Ascending aorta (tissue), 2 donors: ENCODE measurements at regions not wholly inside any gene's neighbourhood (a gene's known extent, or its start where the extent isn't known, plus 50 kb on each side); places are given as distances from the start of the nearest gene placed in this dataset.
A peak's percentile ranks its signal among the peaks of the same experiment; 100 is the strongest.

Experiments
- DNase-seq, 2 donors: peaks; one replicate each; pipeline ENCODE4 v3.0.0-alpha.2; 2019; ENCODE audit warnings: low spot score in 2 of 2
- H3K27ac ChIP-seq, 2 donors: fragments of 200-600 bp; sonication (generic); one replicate each; pipeline ENCODE4 v1.5.1; 2016 to 2017; ENCODE audit warnings: mild to moderate bottlenecking in 1 of 2
- H3K27me3 ChIP-seq: fragments of 200-600 bp; sonication (generic); one replicate; pipeline ENCODE4 v1.5.1; 2017
- H3K36me3 ChIP-seq, 2 donors: fragments of 200-600 bp; sonication (generic); one replicate each; pipeline ENCODE4 v1.5.1; 2016
- H3K4me1 ChIP-seq, 2 donors: fragments of 200-600 bp; sonication (generic); one replicate each; pipeline ENCODE4 v1.5.1; 2016 to 2017; ENCODE audit warnings: mild to moderate bottlenecking in 1 of 2
- H3K4me3 ChIP-seq, 2 donors: fragments of 200-600 bp; sonication (generic); one replicate each; pipeline ENCODE4 v1.5.1; 2016 to 2017; ENCODE audit warnings: mild to moderate bottlenecking in 1 of 2
- H3K9me3 ChIP-seq, 2 donors: fragments of 200-600 bp; sonication (generic); one replicate each; pipeline ENCODE4 v1.5.1; 2016
- intact Hi-C: fragments of 100-400 bp; cut with DNase I; formaldehyde crosslinking; loops from one replicate; pipeline ENCODE4 v1.15.1; 2023
- TF ChIP-seq, protein P1 (sequence below), 3 experiments: fragments of 200-600 bp in 2 of 3; fragments of 450-650 bp in 1 of 3; sonication (generic) in 2 of 3; IDR thresholded peaks; one replicate each; pipeline ENCODE4 v1.5.1; 2016 to 2019; ENCODE audit warnings: antibody characterized with exemption in 3 of 3, mild to moderate bottlenecking in 1 of 3, moderate library complexity in 1 of 3

DNA sequence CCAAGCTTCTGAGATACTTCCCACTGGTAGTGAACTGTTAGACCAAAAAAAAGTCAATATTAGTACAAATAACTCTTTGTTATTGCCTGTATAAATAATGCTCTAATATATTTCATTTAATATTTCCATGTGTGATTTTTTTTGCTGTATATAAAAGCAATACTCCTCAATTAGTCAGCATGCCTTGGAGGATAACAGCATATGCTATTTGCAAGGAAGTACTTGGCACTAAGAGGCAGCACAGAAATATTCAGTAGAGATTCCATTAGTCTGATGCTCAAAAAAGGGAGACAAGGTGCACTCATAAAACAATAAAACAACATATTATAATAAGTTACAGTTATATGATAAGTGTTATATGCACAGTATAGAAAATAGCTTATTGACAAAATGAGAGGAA, 296.6 kb upstream of the MPDZ start:
- H3K36me3 ChIP-seq, result no peaks in the 10 kb centered on the region
- TF ChIP-seq, protein P1, sequence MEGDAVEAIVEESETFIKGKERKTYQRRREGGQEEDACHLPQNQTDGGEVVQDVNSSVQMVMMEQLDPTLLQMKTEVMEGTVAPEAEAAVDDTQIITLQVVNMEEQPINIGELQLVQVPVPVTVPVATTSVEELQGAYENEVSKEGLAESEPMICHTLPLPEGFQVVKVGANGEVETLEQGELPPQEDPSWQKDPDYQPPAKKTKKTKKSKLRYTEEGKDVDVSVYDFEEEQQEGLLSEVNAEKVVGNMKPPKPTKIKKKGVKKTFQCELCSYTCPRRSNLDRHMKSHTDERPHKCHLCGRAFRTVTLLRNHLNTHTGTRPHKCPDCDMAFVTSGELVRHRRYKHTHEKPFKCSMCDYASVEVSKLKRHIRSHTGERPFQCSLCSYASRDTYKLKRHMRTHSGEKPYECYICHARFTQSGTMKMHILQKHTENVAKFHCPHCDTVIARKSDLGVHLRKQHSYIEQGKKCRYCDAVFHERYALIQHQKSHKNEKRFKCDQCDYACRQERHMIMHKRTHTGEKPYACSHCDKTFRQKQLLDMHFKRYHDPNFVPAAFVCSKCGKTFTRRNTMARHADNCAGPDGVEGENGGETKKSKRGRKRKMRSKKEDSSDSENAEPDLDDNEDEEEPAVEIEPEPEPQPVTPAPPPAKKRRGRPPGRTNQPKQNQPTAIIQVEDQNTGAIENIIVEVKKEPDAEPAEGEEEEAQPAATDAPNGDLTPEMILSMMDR (IDR thresholded peaks at IDR 0.05), result no peak
- intact Hi-C loops, result no loop called here

GRCh38 chr9:13575558-13575957, 296.1 kb upstream of the MPDZ start:
- DNase-seq, result no peak
- H3K27ac ChIP-seq, result no peak overlapping the region
- H3K4me1 ChIP-seq, result peaks cover 2 to 3% of the 10 kb centered on the region in 2 donors
- no peak overlapping the region for H3K4me3 ChIP-seq
- H3K9me3 ChIP-seq, result no peaks in the 10 kb centered on the region
- intact Hi-C loops, result no loop called here
- H3K27me3 ChIP-seq, result no peaks in the 10 kb centered on the region
- H3K36me3 ChIP-seq, result no peaks in the 10 kb centered on the region
- TF ChIP-seq, protein P1 (IDR thresholded peaks at IDR 0.05), result no peak

More for the DNA sequence above, 296.6 kb upstream of the MPDZ start:
- no peak for DNase-seq
- no peaks in the 10 kb centered on the region for H3K27me3 ChIP-seq
- no peaks in the 10 kb centered on the region for H3K4me1 ChIP-seq
- no peak overlapping the region for H3K4me3 ChIP-seq
- no peaks in the 10 kb centered on the region for H3K9me3 ChIP-seq
- H3K27ac ChIP-seq, result no peak overlapping the region

GRCh38 chr9:13570068-13570974, 290.8 kb upstream of the MPDZ start:
- H3K9me3 ChIP-seq, result no peaks in the 10 kb centered on the region
- no peaks in the 10 kb centered on the region for H3K27me3 ChIP-seq
- intact Hi-C loops, result loop anchor here (2.0 to 5.0 kb wide), 3 partner anchors 86 to 782 kb away; no protein-coding TSS in a partner anchor
- no peaks in the 10 kb centered on the region for H3K36me3 ChIP-seq
- peak overlapping the region; percentile 91 for H3K27ac ChIP-seq
- TF ChIP-seq, protein P1 (IDR thresholded peaks at IDR 0.05), result no peak
- peaks cover 11 to 19% of the 10 kb centered on the region in 2 donors for H3K4me1 ChIP-seq
- H3K4me3 ChIP-seq, result no peak overlapping the region
- no peak for DNase-seq

GRCh38 chr9:13569602-13570067, 290.1 kb upstream of the MPDZ start:
- no peaks in the 10 kb centered on the region for H3K36me3 ChIP-seq
- H3K27me3 ChIP-seq, result no peaks in the 10 kb centered on the region
- H3K9me3 ChIP-seq, result no peaks in the 10 kb centered on the region
- intact Hi-C loops, result loop anchor here (2.0 to 5.0 kb wide), 3 partner anchors 85 to 783 kb away; no protein-coding TSS in a partner anchor
- TF ChIP-seq, protein P1 (IDR thresholded peaks at IDR 0.05), result no peak
- peak overlapping the region; percentile 91 for H3K27ac ChIP-seq
- H3K4me3 ChIP-seq, result peak overlapping the region in 1 of 2 donors; percentile 56
- peaks cover 11 to 19% of the 10 kb centered on the region in 2 donors for H3K4me1 ChIP-seq
- no peak for DNase-seq

- Histone ChIP-seq H3K27me3 (no peaks in the 10 kb centered on the region), H3K27ac (peak overlapping the region; percentile 91), H3K4me1 (peaks cover 11 to 19% of the 10 kb centered on the region in 2 donors), H3K4me3 (peak overlapping the region; percentile 11 to 56), H3K36me3 (no peaks in the 10 kb centered on the region), H3K9me3 (no peaks in the 10 kb centered on the region)
- DNase-seq, result no peak
- intact Hi-C loops, result no loop called here
- TF ChIP-seq, protein P1 (IDR thresholded peaks at IDR 0.05), result no peak
These were observed 289.5 kb upstream of the MPDZ start for GRCh38 chr9:13568841-13569601.
